ENCODE measurements at regions not wholly inside any gene's neighbourhood (a gene's known extent, or its start where the extent isn't known, plus 50 kb on each side); places are given as distances from the start of the nearest gene placed in this dataset.

DNA sequence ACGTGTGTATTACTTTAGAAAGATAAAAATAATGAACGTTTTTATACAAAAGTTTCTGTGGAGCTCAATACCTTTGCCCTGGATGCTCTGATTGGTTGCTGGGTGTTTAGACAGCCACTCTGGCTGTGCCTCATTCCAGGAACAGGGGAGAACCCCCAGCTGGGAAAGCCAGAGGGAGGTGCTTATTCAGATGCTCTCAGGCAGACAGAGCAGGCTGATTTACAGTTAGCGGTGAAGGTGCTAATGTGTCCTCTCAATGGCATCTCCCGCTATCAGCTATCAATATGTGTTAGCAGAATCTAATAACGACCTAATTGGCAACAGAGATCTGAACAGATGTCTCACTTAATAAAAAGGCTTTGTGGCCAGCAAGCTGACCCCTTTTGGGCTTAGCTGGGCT, 402.3 kb downstream of the NUAK1 start:
- Histone ChIP-seq H3K79me2 (ENCODE audit: control insufficient read depth, insufficient read depth, low read length) (no peaks in the 10 kb centered on the region), H3K27ac (ENCODE audit: control insufficient read depth, insufficient read depth) (no peak overlapping the region), H3K27me3 (replicated peaks in 1 of 2; ENCODE audit: control insufficient read depth in 2 of 2, insufficient read depth in 2 of 2, low read length in 1 of 2) (no peaks in the 10 kb centered on the region; a peak in 2 of 4 replicates), H3K4me1 (ENCODE audit: control insufficient read depth, insufficient read depth, low read length) (no peaks in the 10 kb centered on the region), H3K36me3 (ENCODE audit: control insufficient read depth in 2 of 2, insufficient read depth in 2 of 2, low read length in 1 of 2) (no peaks in the 10 kb centered on the region), H3K9me3 (replicated peaks; ENCODE audit: control insufficient read depth, insufficient read depth, low read length) (no peaks in the 10 kb centered on the region), H3K4me3 (no peak overlapping the region), H4K20me1 (ENCODE audit: control insufficient read depth, insufficient read depth) (no peaks in the 10 kb centered on the region), H3K4me2 (ENCODE audit: control insufficient read depth, insufficient read depth) (no peak overlapping the region), H3K9ac (ENCODE audit: control insufficient read depth, insufficient read depth, low read length) (no peak overlapping the region), H2AFZ (ENCODE audit: control insufficient read depth, low read depth, low read length) (no peak overlapping the region)
- ChIA-PET CTCF (interaction anchor here (0.8 kb wide), 1 partner anchor 9 kb away, joined by 3 read pairs; no protein-coding TSS in a partner anchor), RAD21 (ENCODE audit: unreplicated experiment) (no interaction called here), SMC1A (ENCODE audit: uncharacterized antibody, unreplicated experiment) (no interaction called here), POLR2A (no interaction called here)
- BruUV-seq (replicated peaks), result no TSS peak
- ATAC-seq (no peak), FAIRE-seq (no peak), DNase-seq (ENCODE audit: low read depth, low spot score) (no peak)
- in situ Hi-C loops (cut with MboI) (no loop called here), intact Hi-C loops (cut with micrococcal nuclease; ENCODE audit: unreplicated experiment) (no loop called here)
- TF ChIP-seq EED (IDR thresholded peaks at IDR 0.05; ENCODE audit: low read depth) (no peak), KLF5 (IDR thresholded peaks at IDR 0.05; ENCODE audit: partially characterized antibody) (no peak), ZNF384 (IDR thresholded peaks at IDR 0.05; ENCODE audit: borderline replicate concordance, low read depth, low read length) (no peak), POLR2A (IDR thresholded peaks at IDR 0.05; ENCODE audit: low read depth, low read length) (no peak), FOS (IDR thresholded peaks at IDR 0.05; ENCODE audit: borderline replicate concordance, extremely low read depth, insufficient read length) (no peak), LARP7 (IDR thresholded peaks at IDR 0.05) (no peak), BMI1 (IDR thresholded peaks at IDR 0.05; ENCODE audit: borderline replicate concordance) (no peak), MTA2 (IDR thresholded peaks at IDR 0.05; ENCODE audit: low read depth) (no peak)
- TF ChIP-seq, protein P1, sequence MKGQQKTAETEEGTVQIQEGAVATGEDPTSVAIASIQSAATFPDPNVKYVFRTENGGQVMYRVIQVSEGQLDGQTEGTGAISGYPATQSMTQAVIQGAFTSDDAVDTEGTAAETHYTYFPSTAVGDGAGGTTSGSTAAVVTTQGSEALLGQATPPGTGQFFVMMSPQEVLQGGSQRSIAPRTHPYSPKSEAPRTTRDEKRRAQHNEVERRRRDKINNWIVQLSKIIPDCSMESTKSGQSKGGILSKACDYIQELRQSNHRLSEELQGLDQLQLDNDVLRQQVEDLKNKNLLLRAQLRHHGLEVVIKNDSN (IDR thresholded peaks at IDR 0.05; ENCODE audit: borderline replicate concordance, extremely low read length, insufficient read depth, low read depth, low read length), result no peak
- TF ChIP-seq, protein P2, sequence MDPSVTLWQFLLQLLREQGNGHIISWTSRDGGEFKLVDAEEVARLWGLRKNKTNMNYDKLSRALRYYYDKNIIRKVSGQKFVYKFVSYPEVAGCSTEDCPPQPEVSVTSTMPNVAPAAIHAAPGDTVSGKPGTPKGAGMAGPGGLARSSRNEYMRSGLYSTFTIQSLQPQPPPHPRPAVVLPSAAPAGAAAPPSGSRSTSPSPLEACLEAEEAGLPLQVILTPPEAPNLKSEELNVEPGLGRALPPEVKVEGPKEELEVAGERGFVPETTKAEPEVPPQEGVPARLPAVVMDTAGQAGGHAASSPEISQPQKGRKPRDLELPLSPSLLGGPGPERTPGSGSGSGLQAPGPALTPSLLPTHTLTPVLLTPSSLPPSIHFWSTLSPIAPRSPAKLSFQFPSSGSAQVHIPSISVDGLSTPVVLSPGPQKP (IDR thresholded peaks at IDR 0.05; ENCODE audit: low read depth, low read length), result no peak
- TF ChIP-seq, protein P3, sequence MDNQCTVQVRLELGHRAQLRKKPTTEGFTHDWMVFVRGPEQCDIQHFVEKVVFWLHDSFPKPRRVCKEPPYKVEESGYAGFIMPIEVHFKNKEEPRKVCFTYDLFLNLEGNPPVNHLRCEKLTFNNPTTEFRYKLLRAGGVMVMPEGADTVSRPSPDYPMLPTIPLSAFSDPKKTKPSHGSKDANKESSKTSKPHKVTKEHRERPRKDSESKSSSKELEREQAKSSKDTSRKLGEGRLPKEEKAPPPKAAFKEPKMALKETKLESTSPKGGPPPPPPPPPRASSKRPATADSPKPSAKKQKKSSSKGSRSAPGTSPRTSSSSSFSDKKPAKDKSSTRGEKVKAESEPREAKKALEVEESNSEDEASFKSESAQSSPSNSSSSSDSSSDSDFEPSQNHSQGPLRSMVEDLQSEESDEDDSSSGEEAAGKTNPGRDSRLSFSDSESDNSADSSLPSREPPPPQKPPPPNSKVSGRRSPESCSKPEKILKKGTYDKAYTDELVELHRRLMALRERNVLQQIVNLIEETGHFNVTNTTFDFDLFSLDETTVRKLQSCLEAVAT (IDR thresholded peaks at IDR 0.05), result no peak
- 29% methylated on average over 5 of the region's 5 CpGs for WGBS (ENCODE audit: insufficient coverage, insufficient replicate concordance, low lambda C conversion rate, missing lambda C conversion rate)
